Large intestine (tissue), 3 donors: ENCODE measurements at regions not wholly inside any gene's neighbourhood (a gene's known extent, or its start where the extent isn't known, plus 50 kb on each side); places are given as distances from the start of the nearest gene placed in this dataset.
"Not testable (repeated sequence)": the region's sequence is repeated elsewhere in the genome, so short reads cannot be mapped to it uniquely, and the experiment has no call there.

ENCODE experiments used
- DNase-seq, 2 donors: peaks; one replicate each; pipeline versions ENCODE4 v3.0.0 to v3.0.0-alpha.2; 2013
- H3K27ac ChIP-seq: one replicate; pipeline ENCODE4 v1.5.1; 2013; ENCODE audit warnings: low read length
- H3K27me3 ChIP-seq: 2 replicates; pipeline ENCODE4 v1.6.1; 2013; ENCODE audit warnings: low read length; ENCODE audit not compliant: control insufficient read depth, insufficient read depth
- H3K36me3 ChIP-seq: 2 replicates; pipeline ENCODE4 v1.6.1; 2013; ENCODE audit warnings: low read length; ENCODE audit not compliant: control insufficient read depth, insufficient read depth
- H3K4me1 ChIP-seq: one replicate; pipeline ENCODE4 v1.6.1; 2013; ENCODE audit warnings: low read length; ENCODE audit not compliant: control insufficient read depth, insufficient read depth
- H3K4me3 ChIP-seq: one replicate; pipeline ENCODE4 v1.5.1; 2013; ENCODE audit warnings: low read length
- H3K9me3 ChIP-seq: one replicate; pipeline ENCODE4 v1.6.1; 2013; ENCODE audit warnings: mild to moderate bottlenecking, low read depth, low read length, moderate library complexity; ENCODE audit not compliant: control insufficient read depth
- WGBS: methylation state at CpG from one replicate; pipeline ENCODE4 v1.1.5; 2013; ENCODE audit warnings: low lambda C conversion rate; ENCODE audit not compliant: insufficient coverage; 5-methylcytosine and 5-hydroxymethylcytosine counted together

DNA sequence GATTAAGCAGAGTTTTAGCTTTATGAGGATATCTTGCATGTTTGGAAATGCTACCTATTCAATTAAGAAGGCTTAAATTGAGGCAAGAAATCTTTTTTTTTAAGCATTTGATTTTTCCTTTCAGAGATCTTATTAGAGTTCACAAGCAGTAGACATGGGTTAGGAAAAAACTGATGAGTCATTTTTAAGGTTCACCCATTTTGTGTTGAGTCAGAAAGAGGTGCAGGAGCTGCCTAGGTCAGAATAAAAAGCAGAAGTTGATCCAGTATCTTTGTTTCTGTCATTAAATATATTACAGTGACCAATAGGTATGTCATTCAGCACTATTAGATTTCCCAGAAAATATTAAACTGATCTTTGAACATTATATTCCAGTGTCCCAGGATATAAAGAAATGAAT is 306.8 kb downstream of the LMBRD1 start:
- Histone ChIP-seq H3K4me1 (no peaks in the 10 kb centered on the region), H3K27ac (no peak overlapping the region), H3K9me3 (no peaks in the 10 kb centered on the region), H3K27me3 (no peaks in the 10 kb centered on the region), H3K36me3 (no peaks in the 10 kb centered on the region), H3K4me3 (no peak overlapping the region)
- no peak for DNase-seq

- Histone ChIP-seq H3K4me3 (no peak overlapping the region), H3K36me3 (no peaks in the 10 kb centered on the region), H3K4me1 (no peaks in the 10 kb centered on the region), H3K27me3 (no peaks in the 10 kb centered on the region), H3K9me3 (no peaks in the 10 kb centered on the region), H3K27ac (no peak overlapping the region)
- DNase-seq, result no peak
These were observed 309.1 kb downstream of the LMBRD1 start for GRCh38 chr6:69487688-69488087.

GRCh38 chr6:69466979-69467570 is 329.7 kb downstream of the LMBRD1 start:
- WGBS, result no CpG with 5 or more reads among the region's 26 CpGs
- Histone ChIP-seq H3K36me3 (no peaks in the 10 kb centered on the region), H3K4me3 (no peak overlapping the region), H3K9me3 (peaks cover 8% of the 10 kb centered on the region), H3K27me3 (no peaks in the 10 kb centered on the region), H3K27ac (no peak overlapping the region), H3K4me1 (no peaks in the 10 kb centered on the region)
- no peak for DNase-seq

DNA sequence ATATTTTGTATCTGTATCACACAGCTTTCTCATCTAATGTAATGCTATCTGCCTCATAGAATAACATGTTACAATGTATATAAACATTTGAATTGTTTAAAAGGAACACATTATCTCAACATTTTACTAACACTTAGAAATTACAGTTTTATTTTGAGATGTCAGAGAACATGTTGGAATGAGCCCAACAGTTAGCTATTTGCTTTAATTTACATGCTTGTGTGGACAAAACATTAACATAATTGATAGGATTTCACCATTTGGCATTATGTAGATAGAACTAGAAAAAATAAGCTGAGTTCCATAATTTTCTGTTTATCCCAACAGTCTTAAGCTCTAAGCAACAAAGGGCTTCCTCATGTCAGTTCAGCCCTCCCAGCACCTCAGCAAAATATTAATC is 330.9 kb downstream of the LMBRD1 start:
- Histone ChIP-seq H3K4me1 (no peaks in the 10 kb centered on the region), H3K27ac (no peak overlapping the region), H3K9me3 (peaks cover 8% of the 10 kb centered on the region), H3K4me3 (no peak overlapping the region), H3K36me3 (no peaks in the 10 kb centered on the region), H3K27me3 (no peaks in the 10 kb centered on the region)
- no peak for DNase-seq

DNA sequence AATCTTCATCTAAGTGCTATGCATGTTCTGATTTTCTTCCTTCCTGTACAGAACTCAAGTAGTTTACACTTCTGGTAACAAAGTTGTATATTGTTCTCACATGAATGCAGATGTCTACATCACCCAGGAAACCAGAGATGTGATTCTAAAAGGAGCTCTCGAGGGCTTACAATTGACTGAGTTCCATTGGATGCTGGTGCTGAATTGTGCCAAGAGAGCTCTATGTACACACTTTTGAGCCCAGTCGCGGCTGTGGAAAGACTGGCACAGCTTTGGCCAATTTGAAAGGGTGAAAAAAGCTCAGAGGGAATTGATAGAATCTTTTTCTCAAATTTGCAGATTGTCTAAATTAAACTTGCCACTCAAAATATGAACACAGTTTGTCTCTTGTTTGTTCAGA is 340.7 kb downstream of the LMBRD1 start:
- Histone ChIP-seq H3K4me1 (no peaks in the 10 kb centered on the region), H3K27ac (no peak overlapping the region), H3K36me3 (no peaks in the 10 kb centered on the region), H3K4me3 (no peak overlapping the region), H3K9me3 (peaks cover 3% of the 10 kb centered on the region), H3K27me3 (no peaks in the 10 kb centered on the region)
- no peak for DNase-seq
- no CpG with 5 or more reads among the region's 3 CpGs for WGBS

DNA sequence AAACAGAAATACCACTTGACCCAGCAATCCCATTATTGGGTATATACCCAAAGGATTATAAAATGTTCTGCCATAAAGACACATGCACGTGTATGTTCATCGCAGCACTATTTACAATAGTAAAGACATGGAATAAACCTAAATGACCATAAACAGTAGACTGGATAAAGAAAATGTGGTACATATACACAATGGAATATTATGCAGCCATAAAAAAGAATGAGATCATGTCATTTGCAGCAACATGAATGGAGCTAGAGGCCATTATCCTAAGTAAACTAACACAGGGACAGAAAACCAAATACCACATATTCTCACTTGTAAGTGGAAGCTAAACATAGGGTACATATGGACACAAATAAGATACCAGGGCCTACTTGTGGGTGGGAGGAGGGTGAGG is 342.2 kb downstream of the LMBRD1 start:
- not testable (repeated sequence) for H3K9me3 ChIP-seq, H3K36me3 ChIP-seq, H3K27me3 ChIP-seq, H3K4me1 ChIP-seq, DNase-seq, H3K27ac ChIP-seq, H3K4me3 ChIP-seq
- 100% methylated on average over 1 of the region's 2 CpGs for WGBS

GRCh38 chr6:69450493-69450892 is 346.3 kb downstream of the LMBRD1 start:
- not testable (repeated sequence) for H3K4me1 ChIP-seq, H3K9me3 ChIP-seq, H3K27ac ChIP-seq, DNase-seq, H3K4me3 ChIP-seq, H3K27me3 ChIP-seq, H3K36me3 ChIP-seq
- no CpG with 5 or more reads among the region's 3 CpGs for WGBS

DNA sequence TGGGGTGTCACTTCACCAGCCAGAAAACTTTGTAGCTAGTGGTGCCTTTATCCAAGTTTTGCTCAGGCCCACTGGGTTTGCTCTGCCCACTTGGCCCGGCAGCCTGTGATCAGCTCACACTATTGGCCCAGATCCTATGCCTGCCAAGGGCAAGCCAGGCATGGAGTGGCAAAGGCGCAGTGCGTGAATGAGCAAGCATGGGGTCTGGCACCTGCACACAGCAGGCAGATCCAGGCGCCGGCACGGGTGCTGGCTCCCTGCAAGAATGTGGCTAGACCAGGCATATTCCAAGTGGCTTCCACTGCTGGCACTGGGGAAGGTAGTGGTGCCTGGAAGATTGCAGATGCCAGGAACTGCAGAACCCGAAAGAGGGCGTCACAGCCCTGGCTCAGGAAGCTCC is 346.9 kb downstream of the LMBRD1 start:
- H3K9me3 ChIP-seq, result peaks cover 7% of the 10 kb centered on the region
- H3K4me3 ChIP-seq, result no peak overlapping the region
- H3K27ac ChIP-seq, result no peak overlapping the region
- no peaks in the 10 kb centered on the region for H3K36me3 ChIP-seq
- no CpG with 5 or more reads among the region's 8 CpGs for WGBS
- DNase-seq, result no peak
- no peaks in the 10 kb centered on the region for H3K4me1 ChIP-seq
- H3K27me3 ChIP-seq, result no peaks in the 10 kb centered on the region
